PC-3 (cell line): ENCODE measurements at regions not wholly inside any gene's neighbourhood (a gene's known extent, or its start where the extent isn't known, plus 50 kb on each side); places are given as distances from the start of the nearest gene placed in this dataset.

Experiments used
- EZH2phosphoT487 ChIP-seq: fragments of 300-600 bp; sonication (generic); IDR thresholded peaks from 2 replicates; pipeline ENCODE4 v1.6.1; 2018; ENCODE audit warnings: mild to moderate bottlenecking, antibody characterized with exemption, low read length, borderline replicate concordance
- TF ChIP-seq, protein P1 (sequence below): fragments of 300-600 bp; sonication (generic); conservative IDR thresholded peaks from 2 replicates; pipeline ENCODE4 v1.5.1; 2017; ENCODE audit warnings: antibody characterized with exemption, low read depth, mild to moderate bottlenecking, low read length

GRCh38 chr1:228883535-228883934 is 148.3 kb downstream of the RHOU start:
- TF ChIP-seq EZH2phosphoT487, result no peak
- TF ChIP-seq, protein P1, sequence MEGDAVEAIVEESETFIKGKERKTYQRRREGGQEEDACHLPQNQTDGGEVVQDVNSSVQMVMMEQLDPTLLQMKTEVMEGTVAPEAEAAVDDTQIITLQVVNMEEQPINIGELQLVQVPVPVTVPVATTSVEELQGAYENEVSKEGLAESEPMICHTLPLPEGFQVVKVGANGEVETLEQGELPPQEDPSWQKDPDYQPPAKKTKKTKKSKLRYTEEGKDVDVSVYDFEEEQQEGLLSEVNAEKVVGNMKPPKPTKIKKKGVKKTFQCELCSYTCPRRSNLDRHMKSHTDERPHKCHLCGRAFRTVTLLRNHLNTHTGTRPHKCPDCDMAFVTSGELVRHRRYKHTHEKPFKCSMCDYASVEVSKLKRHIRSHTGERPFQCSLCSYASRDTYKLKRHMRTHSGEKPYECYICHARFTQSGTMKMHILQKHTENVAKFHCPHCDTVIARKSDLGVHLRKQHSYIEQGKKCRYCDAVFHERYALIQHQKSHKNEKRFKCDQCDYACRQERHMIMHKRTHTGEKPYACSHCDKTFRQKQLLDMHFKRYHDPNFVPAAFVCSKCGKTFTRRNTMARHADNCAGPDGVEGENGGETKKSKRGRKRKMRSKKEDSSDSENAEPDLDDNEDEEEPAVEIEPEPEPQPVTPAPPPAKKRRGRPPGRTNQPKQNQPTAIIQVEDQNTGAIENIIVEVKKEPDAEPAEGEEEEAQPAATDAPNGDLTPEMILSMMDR, result peak; percentile 15; the same call in 1 of the 2 replicates
